ENCODE measurements at regions not wholly inside any gene's neighbourhood (a gene's known extent, or its start where the extent isn't known, plus 50 kb on each side); places are given as distances from the start of the nearest gene placed in this dataset.
"Not testable (repeated sequence)": the region's sequence is repeated elsewhere in the genome, so short reads cannot be mapped to it uniquely, and the experiment has no call there.

DNA sequence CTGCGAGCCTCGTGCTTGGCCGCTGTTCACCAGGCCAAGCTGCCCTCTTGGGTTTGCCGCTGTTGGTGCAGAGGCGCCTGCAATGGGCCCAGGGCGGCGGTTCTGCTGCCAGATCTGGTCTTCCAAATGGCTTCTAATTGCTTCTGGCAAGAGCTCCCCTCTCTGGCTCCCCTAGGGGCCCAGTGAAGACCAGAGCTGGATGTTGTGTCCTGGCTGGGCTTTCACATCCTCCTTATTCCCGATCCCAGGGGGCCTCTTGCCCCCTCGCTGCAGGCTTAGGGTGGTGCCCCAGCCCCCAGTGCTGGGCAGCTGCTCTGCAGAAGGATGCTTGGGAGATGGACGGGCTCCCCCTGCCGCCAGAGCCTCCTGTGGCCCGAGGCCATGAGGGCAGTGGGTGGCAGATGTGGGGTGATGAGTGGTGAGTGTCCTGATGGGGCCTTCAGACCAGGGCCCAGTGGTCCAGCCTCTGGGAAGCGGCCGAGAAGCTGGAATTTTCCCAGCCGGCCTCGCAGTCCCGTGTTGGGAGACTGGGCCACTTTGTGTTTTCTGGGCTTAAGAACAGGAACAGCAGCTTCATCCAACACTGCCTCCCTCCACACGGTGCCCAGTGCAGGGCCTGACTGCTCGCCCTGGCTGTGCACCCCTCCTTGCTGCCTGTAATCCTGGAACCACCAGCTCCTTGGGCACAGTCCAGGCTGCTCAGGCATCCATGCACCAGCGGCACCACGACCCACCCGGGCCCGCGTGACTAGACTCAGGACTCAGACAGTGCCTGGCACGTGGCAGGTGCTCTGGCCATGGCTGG lies 194.8 kb downstream of the LAT start:
- DNase-seq = not testable (repeated sequence)

DNA sequence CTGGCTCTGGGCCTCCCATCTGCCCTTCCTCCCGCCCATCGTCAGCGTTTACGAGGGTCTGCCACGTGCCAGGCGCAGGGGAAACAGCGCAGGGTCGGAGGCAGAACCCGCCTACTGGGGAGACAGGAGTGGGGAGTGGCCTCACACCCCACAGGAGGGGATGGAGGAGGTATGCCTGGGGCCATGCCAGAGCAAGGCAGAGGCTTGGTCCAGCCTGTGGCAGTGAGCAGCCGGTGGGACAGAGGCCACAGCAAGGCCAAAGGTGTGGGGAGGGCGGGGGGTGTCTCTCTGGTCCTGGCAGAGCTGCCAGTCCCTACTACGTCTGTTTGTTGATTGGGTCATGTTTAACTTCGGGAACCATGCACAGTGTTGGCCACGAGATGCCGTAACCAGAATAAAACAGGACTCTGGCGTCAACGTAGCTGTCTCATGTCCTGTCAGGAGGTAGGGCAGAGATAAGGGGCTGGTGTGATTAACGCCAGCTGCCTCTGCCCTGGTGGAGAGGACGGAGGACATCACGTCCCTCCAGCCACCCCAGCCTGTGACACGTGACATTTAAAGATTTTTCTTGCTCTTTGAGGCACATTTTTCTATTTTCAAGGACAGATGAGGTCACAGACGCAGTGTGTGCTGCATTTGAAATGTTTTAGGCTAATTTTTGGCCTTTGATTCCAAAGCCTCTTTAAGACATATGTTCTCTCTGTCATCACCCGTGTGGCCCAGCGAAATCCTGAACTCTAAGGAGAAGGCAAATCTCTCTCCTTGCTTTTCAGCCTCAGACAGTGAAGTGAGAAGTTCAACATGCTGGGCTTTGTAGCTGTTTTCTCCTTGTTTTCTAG lies 193.3 kb downstream of the LAT start:
- DNase-seq = not testable (repeated sequence)

DNA sequence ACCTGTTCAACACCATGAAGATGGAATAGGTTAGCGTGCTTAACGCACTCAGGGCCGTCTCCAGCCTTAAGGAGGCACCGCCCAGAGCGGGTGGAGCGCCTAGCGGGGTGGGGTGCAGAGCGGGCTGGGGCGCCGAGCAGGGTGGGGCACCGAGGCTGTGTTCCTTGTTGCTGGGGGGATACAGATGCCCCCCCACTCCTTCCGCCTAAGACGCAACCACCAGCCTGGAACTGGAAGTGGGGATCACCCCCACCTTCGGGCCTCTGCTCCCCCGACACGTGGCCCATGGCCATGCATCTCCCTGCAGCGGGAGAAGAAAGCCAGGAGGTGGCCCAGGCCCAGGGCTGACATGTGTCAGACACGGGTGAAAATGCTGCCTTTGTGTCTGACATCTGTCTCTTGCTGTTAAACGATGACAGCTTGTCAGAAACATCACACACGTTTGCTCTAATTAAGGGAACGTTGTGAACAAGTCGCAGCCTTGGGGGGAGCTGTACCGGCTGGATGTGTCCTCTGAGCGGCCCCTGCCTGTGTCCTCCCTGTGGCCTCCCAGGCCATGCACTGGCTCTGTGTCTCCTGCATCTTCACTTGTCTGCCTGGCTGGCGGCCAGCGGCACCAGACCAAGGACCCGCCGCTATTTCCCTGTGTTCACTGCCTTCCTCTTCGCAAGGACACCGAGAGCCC lies 192.5 kb downstream of the LAT start:
- DNase-seq = not testable (repeated sequence)

DNA sequence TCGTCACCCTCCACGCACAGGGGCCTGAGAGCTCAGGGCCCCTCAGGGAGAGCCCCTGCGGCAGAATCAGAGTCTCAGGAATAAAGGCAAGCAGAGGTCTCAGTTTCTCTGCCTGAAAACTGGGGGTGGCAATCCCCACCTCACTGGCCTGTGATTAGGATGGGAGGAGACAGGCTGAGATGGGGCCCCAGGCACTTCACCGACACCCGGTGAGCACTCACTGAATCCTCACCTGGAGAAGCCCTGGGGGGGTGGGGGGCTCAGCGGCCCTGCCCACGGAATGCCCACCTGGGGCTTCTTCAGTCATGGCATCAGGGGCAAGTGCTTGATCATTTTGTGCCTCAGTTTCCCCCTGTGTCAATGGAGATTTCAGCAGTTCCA lies 192.0 kb downstream of the LAT start:
- DNase-seq = not testable (repeated sequence)

DNA sequence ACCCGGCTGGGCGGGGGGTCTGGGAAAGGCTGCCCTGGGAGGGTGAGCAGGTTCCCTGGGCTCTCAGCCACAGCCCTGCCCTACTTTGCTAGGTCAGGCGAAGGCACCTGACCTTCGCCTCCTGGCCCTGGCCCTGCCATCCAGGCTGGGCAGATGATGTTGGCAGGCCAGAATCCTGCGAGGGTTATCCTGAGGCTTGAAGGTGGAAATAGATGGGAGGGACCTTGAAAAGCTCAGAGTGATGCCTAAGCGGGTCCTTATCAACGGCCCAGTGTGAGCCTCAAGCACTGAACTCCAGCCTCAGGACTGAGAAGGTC lies 191.3 kb downstream of the LAT start:
- not testable (repeated sequence) for DNase-seq

DNA sequence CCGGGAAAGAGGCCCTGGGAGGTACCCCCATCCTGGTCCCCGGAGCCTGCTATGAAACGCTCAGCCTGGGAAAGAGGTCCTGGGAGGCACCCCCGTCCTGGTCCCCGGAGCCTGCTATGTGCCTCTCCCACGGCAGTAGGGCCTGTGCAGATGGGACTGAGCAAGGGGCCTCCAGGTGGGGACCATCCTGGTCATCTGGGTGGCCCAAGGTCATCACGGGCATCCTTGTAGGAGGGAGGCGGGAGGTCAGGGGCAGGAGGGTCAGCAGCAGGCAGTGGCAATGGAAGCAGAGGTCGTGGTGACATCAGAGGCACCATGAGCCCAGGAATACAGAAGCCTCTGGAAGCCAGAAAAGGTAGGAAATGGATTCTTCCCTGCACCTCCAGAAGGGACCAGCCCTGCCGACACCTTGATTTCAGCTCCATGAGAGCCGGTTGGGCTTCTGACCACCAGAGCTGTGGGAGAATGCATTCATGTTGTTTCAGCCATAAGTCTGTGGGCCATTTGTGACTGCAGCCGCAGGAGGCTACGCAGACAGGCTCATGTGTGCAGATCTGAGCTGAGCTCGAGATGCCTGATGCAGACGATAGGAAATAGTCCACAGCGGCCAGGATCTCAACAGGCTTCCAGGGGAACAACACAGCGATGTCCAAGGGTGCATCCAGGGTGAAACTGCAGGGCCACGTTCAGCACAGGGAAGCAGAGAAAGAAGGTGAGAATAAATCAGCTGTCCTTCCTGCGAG lies 190.7 kb downstream of the LAT start:
- not testable (repeated sequence) for DNase-seq

DNA sequence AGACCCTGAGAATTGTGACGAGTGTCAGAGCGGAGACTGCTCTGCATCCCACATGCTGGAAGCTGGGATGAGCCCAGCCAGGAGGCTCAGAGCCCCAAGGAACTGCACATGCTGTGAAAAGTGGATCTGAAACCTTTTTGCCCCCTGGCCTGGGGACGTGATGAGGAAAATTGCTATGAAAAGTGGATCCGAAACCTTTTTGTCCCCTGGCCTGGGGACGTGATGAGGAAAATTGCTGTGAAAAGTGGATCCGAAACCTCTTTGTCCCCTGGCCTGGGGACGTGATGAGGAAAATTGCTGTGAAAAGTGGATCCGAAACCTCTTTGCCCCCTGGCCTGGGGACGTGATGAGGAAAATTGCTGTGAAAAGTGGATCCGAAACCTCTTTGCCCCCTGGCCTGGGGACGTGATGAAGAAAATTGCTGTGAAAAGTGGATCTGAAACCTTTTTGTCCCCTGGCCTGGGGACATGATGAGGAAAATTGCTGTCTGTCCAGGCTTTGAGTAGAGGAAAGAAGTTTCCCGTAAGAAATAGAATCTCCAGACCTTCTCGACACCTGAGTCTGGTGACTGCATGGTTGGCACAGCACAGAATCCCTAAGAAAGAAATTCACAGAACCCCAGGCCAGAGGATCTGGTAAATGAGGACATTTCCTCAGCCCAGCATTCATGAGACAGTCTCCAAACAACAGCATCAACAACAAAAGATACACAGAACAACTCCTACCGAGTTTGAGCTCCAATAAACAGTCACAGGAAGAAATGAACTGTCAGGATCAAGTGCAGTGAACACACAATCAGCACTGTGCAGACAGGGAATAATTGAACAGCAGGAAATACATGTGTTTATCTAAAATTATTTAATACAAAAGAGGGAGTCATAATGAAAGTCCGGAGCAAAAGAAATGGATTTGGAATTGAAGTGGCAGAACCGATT lies 188.8 kb downstream of the LAT start:
- DNase-seq = peak; percentile 19

DNA sequence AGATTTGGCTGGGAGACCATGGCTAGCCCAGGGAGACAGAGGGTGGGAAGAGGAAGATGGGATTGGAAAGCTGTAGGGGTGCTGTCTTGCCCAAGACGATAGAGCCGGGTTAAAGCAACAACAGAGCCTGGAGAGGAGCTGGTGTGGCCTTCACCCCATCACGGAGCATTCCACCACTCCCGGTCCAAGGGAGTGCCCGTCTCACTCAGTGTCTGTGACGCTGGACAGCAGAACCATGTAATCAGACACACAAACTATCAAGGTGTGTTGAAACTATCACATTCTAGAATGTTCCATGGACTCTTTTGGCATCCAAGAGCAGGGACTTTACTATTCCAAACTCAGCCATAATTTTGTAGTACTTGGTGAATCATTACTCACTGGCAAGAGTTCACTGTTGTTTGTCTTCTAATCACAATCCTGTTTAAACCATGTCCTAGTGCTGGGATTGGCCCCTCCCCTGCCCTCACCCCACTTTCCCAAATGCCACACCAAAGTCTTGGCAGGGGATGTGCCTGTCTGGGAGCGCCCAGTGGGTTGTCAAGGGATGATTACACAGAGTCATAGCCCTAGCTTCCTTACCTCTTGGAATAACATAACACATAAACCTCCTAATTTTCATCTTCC lies 187.4 kb downstream of the LAT start:
- DNase-seq = not testable (repeated sequence)

DNA sequence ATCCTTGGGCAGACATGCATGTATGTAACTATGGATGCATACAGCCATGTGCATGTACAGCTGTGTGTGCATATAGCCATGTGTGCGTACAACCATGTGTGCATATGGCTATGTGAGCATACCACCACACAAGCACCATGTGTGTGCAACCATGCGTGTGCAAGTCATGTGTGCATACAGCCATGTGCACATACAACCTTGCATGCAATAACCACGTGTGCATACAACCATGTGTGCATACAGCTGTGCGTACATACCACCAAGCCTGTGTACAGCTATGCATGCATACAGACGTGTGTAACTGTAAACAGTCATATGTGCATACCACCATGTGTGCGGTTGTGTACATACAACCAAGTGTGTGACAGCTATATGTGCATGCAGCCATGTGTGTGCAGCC lies 186.4 kb downstream of the LAT start:
- DNase-seq = not testable (repeated sequence)

DNA sequence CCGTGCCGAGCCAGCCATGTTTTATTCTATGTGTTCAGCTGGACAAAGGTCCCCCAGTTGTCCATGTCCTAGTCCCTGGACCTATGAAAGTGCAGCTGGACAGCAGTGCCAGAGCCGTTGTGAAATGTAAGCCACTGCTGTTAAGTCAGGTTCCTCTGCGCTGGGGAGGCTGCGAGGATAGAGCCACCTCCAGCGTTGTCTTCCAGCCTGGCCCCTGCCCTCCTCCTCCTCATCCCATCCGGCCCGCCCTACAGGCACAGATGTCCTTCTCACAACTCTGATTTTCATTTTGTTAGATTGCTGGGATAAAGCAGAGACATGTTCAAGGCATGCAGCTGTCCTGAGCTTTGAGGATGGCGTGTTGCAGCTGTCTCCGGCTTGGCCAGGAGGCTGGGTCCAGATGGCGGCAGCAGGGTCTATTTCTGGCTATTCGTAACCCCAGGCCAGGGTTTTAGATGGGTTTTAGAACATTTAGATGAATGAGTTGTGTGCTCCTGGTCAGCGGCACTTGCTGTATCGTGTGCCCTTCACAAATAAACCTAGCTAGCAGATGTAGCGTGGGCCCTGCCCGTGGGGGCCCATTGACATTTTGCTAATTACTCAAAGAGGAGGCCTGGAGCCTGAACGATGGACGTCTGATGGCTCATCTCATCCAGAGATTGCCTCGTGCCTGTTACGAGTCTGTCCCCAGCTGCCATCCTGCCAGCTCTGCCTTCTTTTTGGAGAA lies 185.7 kb downstream of the LAT start:
- not testable (repeated sequence) for DNase-seq

DNA sequence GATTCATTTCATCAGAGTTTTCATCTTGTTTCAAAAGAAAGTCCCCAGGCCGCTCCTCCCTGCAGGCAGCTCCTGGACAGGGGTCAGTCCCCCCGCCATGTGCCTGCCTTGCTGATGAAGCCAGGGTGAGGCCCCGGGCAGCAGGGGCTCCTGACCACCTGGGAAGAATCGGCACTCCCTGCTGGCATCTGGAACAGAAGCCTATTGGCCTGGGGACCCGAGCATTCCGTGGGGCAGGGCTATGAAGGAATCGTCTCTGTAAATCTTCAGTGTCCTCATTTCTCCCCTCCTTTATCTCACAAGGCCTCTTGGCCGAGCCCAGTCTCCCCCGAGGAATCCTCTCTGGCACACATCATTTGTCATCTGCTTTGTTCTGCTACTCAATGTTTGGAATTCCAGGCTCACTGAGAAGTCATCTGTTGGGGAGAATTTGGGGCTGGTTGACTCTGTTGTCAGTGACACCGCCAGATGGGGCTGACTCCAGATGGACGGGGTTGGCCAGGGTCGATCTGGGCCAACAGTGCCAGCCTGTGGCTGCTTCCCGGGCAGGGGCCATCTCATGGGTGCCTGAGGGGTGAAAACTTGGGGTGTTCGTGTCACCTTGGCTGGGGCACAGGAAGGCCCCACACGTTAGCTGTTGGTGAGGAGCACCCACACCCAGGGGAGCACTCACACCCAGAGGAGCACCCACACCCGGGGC lies 184.6 kb downstream of the LAT start:
- DNase-seq = not testable (repeated sequence)

DNA sequence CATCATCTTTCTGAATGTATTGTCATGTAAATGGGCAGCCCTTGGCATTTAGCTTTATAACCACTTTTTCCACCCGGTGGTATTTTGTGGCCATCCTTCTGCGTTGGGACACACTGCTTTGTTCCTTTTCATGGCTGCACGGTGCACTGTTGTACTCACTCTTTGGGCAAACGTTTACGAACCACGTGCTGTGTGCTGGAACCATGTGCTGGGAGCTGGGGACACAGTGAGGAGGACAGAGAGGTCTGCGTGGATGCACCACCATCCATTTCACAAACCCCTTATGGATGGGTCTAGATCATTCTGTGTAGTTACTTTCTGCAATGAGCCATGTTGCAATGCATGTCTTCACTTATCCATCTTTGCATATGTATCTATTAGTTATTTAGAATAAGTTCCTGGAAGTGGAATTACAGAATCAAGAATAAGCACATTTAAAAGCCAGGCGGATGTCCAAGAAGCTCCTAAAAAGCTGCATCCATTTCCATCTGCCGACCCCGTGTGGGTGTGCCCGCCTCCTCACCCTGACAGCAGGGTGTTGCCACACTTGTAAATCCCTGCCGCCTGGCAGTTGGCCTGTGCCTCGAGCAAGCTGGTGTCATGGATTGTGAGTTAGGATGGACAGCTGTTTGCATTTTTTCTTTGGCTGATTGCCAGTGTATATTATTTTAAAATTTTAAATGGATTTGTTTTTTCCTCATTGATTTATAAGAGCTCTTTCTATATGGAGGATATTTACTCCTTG lies 183.8 kb downstream of the LAT start:
- not testable (repeated sequence) for DNase-seq

DNA sequence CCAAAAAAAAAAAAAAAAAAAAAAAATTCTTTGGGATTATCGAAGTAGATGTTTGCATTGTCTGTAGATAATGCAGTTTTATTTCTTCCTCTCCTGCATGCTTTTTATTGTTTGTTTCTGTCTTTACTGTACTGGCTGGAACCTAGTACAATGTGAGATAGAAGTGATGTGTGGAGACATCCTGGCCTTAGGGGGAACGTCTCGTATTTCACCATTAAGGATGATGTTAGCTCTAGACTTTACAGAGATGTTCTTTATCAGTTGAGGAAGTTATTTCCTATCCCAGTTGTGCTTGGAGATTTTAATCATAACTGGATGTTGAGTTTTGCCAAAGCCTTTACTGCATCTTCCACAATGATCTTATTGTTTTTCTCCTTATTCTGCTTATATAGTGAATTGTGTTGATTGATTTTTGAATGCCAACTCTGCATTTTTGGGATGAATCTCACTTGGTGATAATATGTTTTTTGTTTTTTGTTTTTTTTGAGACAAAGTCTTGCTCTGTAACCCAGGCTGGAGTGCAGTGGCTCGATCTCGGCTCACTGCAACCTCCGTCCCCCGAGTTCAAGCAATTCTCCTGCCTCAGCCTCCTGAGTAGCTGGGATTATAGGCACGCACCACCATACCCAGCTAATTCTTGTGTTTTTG lies 179.7 kb downstream of the LAT start:
- not testable (repeated sequence) for DNase-seq

DNA sequence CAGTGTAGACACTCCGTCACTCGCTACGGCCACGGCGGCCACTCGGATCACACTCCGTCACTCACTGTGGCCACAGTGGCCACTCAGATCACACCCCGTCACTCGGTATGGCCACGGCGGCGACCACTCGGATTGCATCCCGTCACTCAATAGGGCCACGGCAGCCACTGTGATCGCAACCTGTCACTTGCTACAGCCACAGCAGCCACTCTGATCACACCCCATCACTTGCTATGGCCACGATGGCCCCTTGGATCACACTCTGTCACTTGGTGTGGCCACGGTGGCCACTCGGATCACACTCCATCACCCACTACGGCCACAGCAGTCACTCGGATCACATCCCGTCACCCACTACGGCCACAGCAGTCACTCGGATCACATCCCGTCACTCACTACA lies 175.3 kb downstream of the LAT start:
- not testable (repeated sequence) for DNase-seq

DNA sequence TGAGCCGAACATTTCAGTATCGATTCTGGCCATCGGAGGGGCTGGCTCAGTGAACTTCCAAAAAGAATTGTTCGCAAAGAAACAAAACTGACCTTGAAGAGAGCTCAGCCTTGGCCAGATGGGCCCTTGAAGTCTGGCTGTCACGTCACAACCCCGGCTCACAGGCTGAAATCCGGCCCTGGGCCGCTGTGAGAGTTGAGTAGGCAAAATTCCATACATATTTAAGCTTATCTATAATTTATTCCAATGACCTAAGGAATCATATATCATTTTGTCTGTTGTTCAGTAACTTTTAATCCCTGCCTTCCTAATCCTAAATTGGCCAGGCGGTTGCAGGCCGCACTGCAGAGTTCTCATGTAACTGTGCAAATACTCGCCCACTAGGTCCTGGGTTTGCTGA lies 174.8 kb downstream of the LAT start:
- not testable (repeated sequence) for DNase-seq

DNA sequence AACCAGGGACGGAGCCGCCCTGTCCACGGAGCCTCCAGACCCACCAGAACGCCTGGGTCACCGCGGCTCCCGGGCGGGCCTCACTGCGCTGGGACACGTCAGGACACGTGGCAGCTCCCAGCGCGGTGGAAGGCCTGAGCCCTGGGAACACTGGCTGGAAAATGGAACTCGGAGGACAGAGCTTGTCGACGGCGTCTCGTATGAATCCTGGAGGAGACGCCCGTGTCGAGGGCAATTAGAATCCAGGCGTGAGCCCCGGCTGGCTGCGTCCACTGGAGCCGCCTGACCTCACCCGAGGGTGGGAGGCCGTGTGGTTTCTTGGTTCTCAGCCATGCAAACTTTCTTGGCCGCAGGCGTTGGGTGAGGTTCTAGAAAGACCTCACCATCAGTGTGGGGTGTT lies 173.9 kb downstream of the LAT start:
- no peak for DNase-seq

DNA sequence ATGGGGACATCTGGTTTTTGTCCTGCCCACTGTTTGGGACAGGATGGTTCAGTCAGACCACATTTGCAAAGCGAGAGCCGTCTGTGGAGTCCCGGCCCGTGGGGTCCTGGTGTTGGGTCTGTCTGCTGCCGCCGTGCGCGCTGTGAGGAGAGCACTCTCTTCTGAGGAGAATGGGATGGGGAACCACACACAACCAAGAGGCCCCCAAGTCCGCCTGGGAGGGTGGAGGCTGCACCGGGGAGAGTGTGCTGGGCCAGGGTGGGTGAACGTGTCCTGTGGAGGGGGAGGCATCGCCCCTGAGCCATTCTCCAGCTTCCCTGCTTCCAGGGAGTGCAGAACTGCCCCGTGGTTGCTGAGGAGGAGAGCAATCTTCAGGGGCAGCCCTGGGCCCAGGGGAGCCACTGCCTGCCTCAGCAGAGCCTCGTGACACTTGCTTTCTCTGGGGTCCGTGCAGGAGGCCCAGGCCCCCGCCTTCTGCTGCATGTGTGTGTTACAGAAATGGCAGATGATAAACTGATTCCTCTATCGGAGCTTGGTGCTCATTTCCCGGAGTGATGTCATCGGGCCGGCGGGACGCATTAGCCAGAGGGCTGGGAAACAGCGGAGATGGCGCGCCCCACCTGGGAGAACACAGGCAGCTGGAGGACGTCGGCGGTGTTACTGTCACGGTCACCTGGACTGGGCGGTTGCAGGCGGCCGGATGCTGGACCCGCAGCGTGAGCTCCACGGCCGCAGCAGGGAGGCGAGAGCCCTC lies 173.4 kb downstream of the LAT start:
- not testable (repeated sequence) for DNase-seq
